ENCODE measurements at regions not wholly inside any gene's neighbourhood (a gene's known extent, or its start where the extent isn't known, plus 50 kb on each side); places are given as distances from the start of the nearest gene placed in this dataset.

DNA sequence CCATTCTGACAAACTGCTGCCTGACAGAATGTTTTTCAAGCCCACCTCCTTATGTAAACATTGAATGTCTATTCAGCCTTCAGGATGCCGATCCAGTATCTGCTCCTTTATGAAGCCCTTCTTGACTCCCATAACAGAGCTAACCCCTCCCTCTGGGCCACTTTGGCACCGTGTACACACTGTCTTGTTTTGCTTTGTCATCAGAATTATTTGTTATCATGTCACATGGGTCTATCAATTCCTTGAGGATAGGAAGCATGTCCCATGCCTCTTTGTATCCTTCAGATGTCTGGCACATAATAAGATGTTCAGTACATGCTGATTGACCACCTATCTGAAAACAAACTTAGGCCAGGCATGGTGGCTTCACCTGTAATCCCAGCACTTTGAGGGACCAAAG, 92.3 kb downstream of the PRLHR start:
- no peak overlapping the region for H3K27ac ChIP-seq (ENCODE audit: low read depth, low read length, poor library complexity, severe bottlenecking)
- no peaks in the 10 kb centered on the region for H3K36me3 ChIP-seq (ENCODE audit: insufficient read depth, low read length)
- H3K4me1 ChIP-seq (ENCODE audit: insufficient read depth, low read length, severe bottlenecking), result no peaks in the 10 kb centered on the region
- no peaks in the 10 kb centered on the region for H3F3A ChIP-seq (ENCODE audit: insufficient read depth, low read length)
- H3K9ac ChIP-seq (ENCODE audit: low read length), result no peak overlapping the region
- H3K4me2 ChIP-seq (ENCODE audit: low read length), result no peak overlapping the region
- TF ChIP-seq EZH2 (IDR thresholded peaks at IDR 0.05; ENCODE audit: borderline replicate concordance, low read length) (no peak), CTCF (IDR thresholded peaks at IDR 0.05; ENCODE audit: low read length) (no peak)
- no peaks in the 10 kb centered on the region for H3K9me3 ChIP-seq (ENCODE audit: low read length)
- H3K27me3 ChIP-seq (ENCODE audit: insufficient read depth, low read length), result no peaks in the 10 kb centered on the region
- H2AFZ ChIP-seq (ENCODE audit: low read length), result no peak overlapping the region
- H3K9me2 ChIP-seq (ENCODE audit: low read depth, low read length), result no peaks in the 10 kb centered on the region
- no peak overlapping the region for H3K4me3 ChIP-seq (ENCODE audit: low read depth, low read length, poor library complexity, severe bottlenecking)
- no peaks in the 10 kb centered on the region for H4K20me1 ChIP-seq (ENCODE audit: insufficient read depth, low read length)
- H3K79me2 ChIP-seq (ENCODE audit: insufficient read depth, low read length), result no peaks in the 10 kb centered on the region

DNA sequence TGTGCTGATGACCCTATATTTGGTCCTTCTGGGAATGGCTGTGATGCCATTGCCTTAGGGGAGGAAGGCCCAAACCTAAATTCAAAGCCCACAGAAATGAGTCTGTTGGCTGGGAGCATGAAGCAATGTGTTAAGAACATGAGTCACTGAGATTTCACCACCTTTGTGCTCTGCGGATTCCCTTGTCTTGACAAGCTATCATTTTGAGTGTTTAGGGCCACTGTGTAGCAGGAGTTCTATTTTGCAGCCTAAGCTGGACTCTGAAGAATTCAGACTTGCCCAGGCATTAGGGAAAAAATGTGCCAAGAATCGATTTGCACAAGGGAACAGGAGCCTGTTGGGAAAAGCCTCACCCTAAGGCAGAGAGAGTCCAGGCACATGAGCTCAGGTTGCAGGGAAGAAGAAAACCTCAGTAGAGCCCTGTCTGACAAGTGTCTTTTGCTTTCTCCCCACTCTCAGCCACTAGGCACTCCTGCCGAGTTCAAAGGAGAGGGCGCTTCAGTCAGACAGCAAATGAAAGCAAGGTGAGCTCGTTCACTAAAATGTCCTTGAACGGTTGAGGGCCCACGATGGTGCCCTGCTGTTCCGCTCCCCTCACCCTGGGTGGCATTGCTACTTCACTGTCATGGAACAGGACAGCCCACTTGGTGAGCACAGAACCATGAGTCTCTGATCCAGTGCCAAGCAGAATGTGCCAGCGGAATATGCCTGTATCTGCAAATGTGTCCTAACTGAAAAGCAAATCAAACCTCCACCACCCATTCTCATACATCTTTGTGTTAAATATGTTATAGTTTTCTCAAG, 93.6 kb downstream of the PRLHR start:
- no peaks in the 10 kb centered on the region for H3K27me3 ChIP-seq (ENCODE audit: insufficient read depth, low read length)
- TF ChIP-seq CTCF (IDR thresholded peaks at IDR 0.05; ENCODE audit: low read length), result no peak
- no peak for TF ChIP-seq EZH2 (IDR thresholded peaks at IDR 0.05; ENCODE audit: borderline replicate concordance, low read length)
- no peaks in the 10 kb centered on the region for H4K20me1 ChIP-seq (ENCODE audit: insufficient read depth, low read length)
- H3K4me1 ChIP-seq (ENCODE audit: insufficient read depth, low read length, severe bottlenecking), result no peaks in the 10 kb centered on the region
- H3F3A ChIP-seq (ENCODE audit: insufficient read depth, low read length), result no peaks in the 10 kb centered on the region
- no peak overlapping the region for H3K4me3 ChIP-seq (ENCODE audit: low read depth, low read length, poor library complexity, severe bottlenecking)
- no peak overlapping the region for H3K9ac ChIP-seq (ENCODE audit: low read length)
- H3K9me3 ChIP-seq (ENCODE audit: low read length), result no peaks in the 10 kb centered on the region
- no peak overlapping the region for H3K4me2 ChIP-seq (ENCODE audit: low read length)
- no peaks in the 10 kb centered on the region for H3K9me2 ChIP-seq (ENCODE audit: low read depth, low read length)
- no peaks in the 10 kb centered on the region for H3K79me2 ChIP-seq (ENCODE audit: insufficient read depth, low read length)
- H3K27ac ChIP-seq (ENCODE audit: low read depth, low read length, poor library complexity, severe bottlenecking), result no peak overlapping the region
- no peaks in the 10 kb centered on the region for H3K36me3 ChIP-seq (ENCODE audit: insufficient read depth, low read length)
- H2AFZ ChIP-seq (ENCODE audit: low read length), result no peak overlapping the region

DNA sequence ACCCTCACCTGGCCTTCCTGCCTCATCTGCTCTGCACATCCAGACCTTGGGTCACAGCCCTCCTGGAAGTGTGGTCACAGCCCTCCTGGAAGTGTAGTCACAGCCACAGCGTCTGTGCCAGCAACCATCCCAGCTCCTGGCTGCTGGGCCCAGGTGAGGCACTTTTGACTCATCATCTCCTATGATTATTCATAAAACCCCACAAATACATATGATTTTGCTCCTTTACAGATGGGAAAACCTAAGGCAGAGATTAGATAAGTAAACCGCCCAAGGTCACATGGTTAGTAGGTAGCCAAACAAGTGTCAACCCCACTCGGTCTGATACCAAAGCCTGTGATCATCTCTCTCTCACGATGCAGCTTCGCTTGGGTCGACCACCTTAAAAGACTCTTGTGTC, 94.3 kb downstream of the PRLHR start:
- no peak overlapping the region for H3K4me3 ChIP-seq (ENCODE audit: low read depth, low read length, poor library complexity, severe bottlenecking)
- TF ChIP-seq EZH2 (IDR thresholded peaks at IDR 0.05; ENCODE audit: borderline replicate concordance, low read length) (no peak), CTCF (IDR thresholded peaks at IDR 0.05; ENCODE audit: low read length) (no peak)
- H2AFZ ChIP-seq (ENCODE audit: low read length), result no peak overlapping the region

More for the DNA sequence above, 94.3 kb downstream of the PRLHR start:
- Histone ChIP-seq H3K27ac (ENCODE audit: low read depth, low read length, poor library complexity, severe bottlenecking) (no peak overlapping the region), H3K9me3 (ENCODE audit: low read length) (no peaks in the 10 kb centered on the region), H3K4me2 (ENCODE audit: low read length) (no peak overlapping the region), H3F3A (ENCODE audit: insufficient read depth, low read length) (no peaks in the 10 kb centered on the region), H3K27me3 (ENCODE audit: insufficient read depth, low read length) (no peaks in the 10 kb centered on the region), H3K9me2 (ENCODE audit: low read depth, low read length) (no peaks in the 10 kb centered on the region), H3K9ac (ENCODE audit: low read length) (no peak overlapping the region), H3K79me2 (ENCODE audit: insufficient read depth, low read length) (no peaks in the 10 kb centered on the region), H3K4me1 (ENCODE audit: insufficient read depth, low read length, severe bottlenecking) (no peaks in the 10 kb centered on the region), H3K36me3 (ENCODE audit: insufficient read depth, low read length) (no peaks in the 10 kb centered on the region), H4K20me1 (ENCODE audit: insufficient read depth, low read length) (no peaks in the 10 kb centered on the region)
